ENCODE measurements at regions not wholly inside any gene's neighbourhood (a gene's known extent, or its start where the extent isn't known, plus 50 kb on each side); places are given as distances from the start of the nearest gene placed in this dataset.

- no peak for TF ChIP-seq PRDM2 (tag by site-specific recombination; IDR thresholded peaks at IDR 0.05; ENCODE audit: borderline replicate concordance)
- peak; percentile 69 for TF ChIP-seq IKZF3 (tag by site-specific recombination; IDR thresholded peaks at IDR 0.05)
- peak; percentile 99 for TF ChIP-seq SP7 (tag by site-specific recombination; IDR thresholded peaks at IDR 0.05)
- TF ChIP-seq ZNF24 (tag by site-specific recombination; IDR thresholded peaks at IDR 0.05): peak; percentile 92
- no peak for TF ChIP-seq ZNF670 (tag by site-specific recombination; IDR thresholded peaks at IDR 0.05; ENCODE audit: low read depth)
- TF ChIP-seq AEBP2 (tag by site-specific recombination; IDR thresholded peaks at IDR 0.05; ENCODE audit: borderline replicate concordance): no peak
- TF ChIP-seq ZNF114 (tag by site-specific recombination; IDR thresholded peaks at IDR 0.05): no peak
- no peak for TF ChIP-seq YY2 (tag by site-specific recombination; IDR thresholded peaks at IDR 0.05)
- TF ChIP-seq YY1 (tag by site-specific recombination; IDR thresholded peaks at IDR 0.05): no peak
- no peak; the same call in 1 of the 2 replicates for TF ChIP-seq ZNF146 (tag by site-specific recombination; IDR thresholded peaks at IDR 0.05)
- TF ChIP-seq ZNF324 (tag by site-specific recombination; IDR thresholded peaks at IDR 0.05): peak; percentile 60; the same call in 1 of the 2 replicates
- no peak for TF ChIP-seq RBAK (tag by site-specific recombination; IDR thresholded peaks at IDR 0.05)
- TF ChIP-seq EGR2 (tag by site-specific recombination; IDR thresholded peaks at IDR 0.05; ENCODE audit: low read depth): peak; percentile 73
- TF ChIP-seq ZSCAN30 (tag by site-specific recombination; IDR thresholded peaks at IDR 0.05): no peak
- TF ChIP-seq ZNF221 (tag by site-specific recombination; IDR thresholded peaks at IDR 0.05; ENCODE audit: borderline replicate concordance): no peak
- TF ChIP-seq BCL11B (tag by site-specific recombination; IDR thresholded peaks at IDR 0.05; ENCODE audit: low read depth): no peak
- TF ChIP-seq ZNF274 (IDR thresholded peaks at IDR 0.05; ENCODE audit: low read length): no peak
- no peak for TF ChIP-seq ZNF274 (tag by site-specific recombination; IDR thresholded peaks at IDR 0.05; ENCODE audit: borderline replicate concordance)
- no peak for TF ChIP-seq TCF7L2 (IDR thresholded peaks at IDR 0.05; ENCODE audit: borderline replicate concordance, low read depth, low read length)
- no peak; the same call in 1 of the 2 replicates for TF ChIP-seq ZNF76 (tag by site-specific recombination; IDR thresholded peaks at IDR 0.05; ENCODE audit: borderline replicate concordance, low read depth)
- TF ChIP-seq ZNF121 (tag by site-specific recombination; IDR thresholded peaks at IDR 0.05): no peak
- 0 out of 2 replicates have a peak, but pooled peaks have one; percentile 6 for TF ChIP-seq ZBTB6 (tag by site-specific recombination; IDR thresholded peaks at IDR 0.05)
Measured at GRCh38 chr9:85212887-85213286, 528.9 kb downstream of the AGTPBP1 start (continued).
